ENCODE measurements at regions not wholly inside any gene's neighbourhood (a gene's known extent, or its start where the extent isn't known, plus 50 kb on each side); places are given as distances from the start of the nearest gene placed in this dataset.

- CTCF ChIA-PET, result no interaction called here
- H3K4me1 ChIP-seq (ENCODE audit: control insufficient read depth, insufficient read depth, low read length), result no peaks in the 10 kb centered on the region
- H3K27ac ChIP-seq (ENCODE audit: extremely low read depth, low read depth, low read length), result no peak overlapping the region
- no peaks in the 10 kb centered on the region for H3K36me3 ChIP-seq (ENCODE audit: control insufficient read depth in 2 of 2, insufficient read depth in 1 of 2, low read length in 2 of 2)
- TF ChIP-seq ZNF155 (tag by site-specific recombination; IDR thresholded peaks at IDR 0.05), result no peak
- no peak for TF ChIP-seq ZNF16 (tag by site-specific recombination; IDR thresholded peaks at IDR 0.05; ENCODE audit: low read depth)
- TF ChIP-seq TCF7L2 (IDR thresholded peaks at IDR 0.05; ENCODE audit: borderline replicate concordance, low read depth, low read length), result no peak
- no peak for TF ChIP-seq ZBTB49 (tag by site-specific recombination; IDR thresholded peaks at IDR 0.05; ENCODE audit: low read depth)
- TF ChIP-seq ZNF558 (tag by site-specific recombination; IDR thresholded peaks at IDR 0.05), result no peak
- no peak for TF ChIP-seq ZNF324 (tag by site-specific recombination; IDR thresholded peaks at IDR 0.05)
- TF ChIP-seq ZNF660 (tag by site-specific recombination; IDR thresholded peaks at IDR 0.05), result no peak
- no peak for TF ChIP-seq GLIS1 (tag by site-specific recombination; IDR thresholded peaks at IDR 0.05)
- TF ChIP-seq ZNF138 (tag by site-specific recombination; IDR thresholded peaks at IDR 0.05; ENCODE audit: borderline replicate concordance), result no peak
- TF ChIP-seq ZNF600 (tag by site-specific recombination; IDR thresholded peaks at IDR 0.05), result no peak
- TF ChIP-seq OVOL3 (tag by site-specific recombination; IDR thresholded peaks at IDR 0.05), result no peak
- no peak for TF ChIP-seq ZNF10 (tag by site-specific recombination; IDR thresholded peaks at IDR 0.05)
- no peak for TF ChIP-seq ZNF488 (tag by site-specific recombination; IDR thresholded peaks at IDR 0.05)
- TF ChIP-seq ZNF664 (tag by site-specific recombination; IDR thresholded peaks at IDR 0.05), result no peak
- no peak overlapping the region for H3K4me3 ChIP-seq (ENCODE audit: low read depth, low read length)
- POLR2A ChIA-PET, result no interaction called here
- no peaks in the 10 kb centered on the region for H3K9me3 ChIP-seq (ENCODE audit: control insufficient read depth, insufficient read depth, low read depth, low read length)
Measured at GRCh38 chr15:31160297-31160696, 58.8 kb upstream of the TRPM1 start.

- H3K4me1 ChIP-seq (ENCODE audit: control insufficient read depth, insufficient read depth, low read length), result no peaks in the 10 kb centered on the region
- H3K9me3 ChIP-seq (ENCODE audit: control insufficient read depth, insufficient read depth, low read depth, low read length), result no peaks in the 10 kb centered on the region
- TF ChIP-seq OVOL3 (tag by site-specific recombination; IDR thresholded peaks at IDR 0.05), result no peak
- TF ChIP-seq WT1 (tag by site-specific recombination; IDR thresholded peaks at IDR 0.05), result no peak
- no peak for TF ChIP-seq GLIS1 (tag by site-specific recombination; IDR thresholded peaks at IDR 0.05)
- TF ChIP-seq ZNF2 (tag by site-specific recombination; IDR thresholded peaks at IDR 0.05), result no peak
- no peak for TF ChIP-seq ZEB2 (tag by site-specific recombination; IDR thresholded peaks at IDR 0.05)
- no peak for TF ChIP-seq ZNF132 (tag by site-specific recombination; IDR thresholded peaks at IDR 0.05; ENCODE audit: borderline replicate concordance)
- TF ChIP-seq ZFHX2 (tag by site-specific recombination; conservative IDR thresholded peaks at IDR 0.05), result no peak
- no peak for TF ChIP-seq ZNF843 (tag by site-specific recombination; IDR thresholded peaks at IDR 0.05)
- no peak for TF ChIP-seq ZNF596 (tag by site-specific recombination; IDR thresholded peaks at IDR 0.05)
- TF ChIP-seq SP3 (tag by site-specific recombination; IDR thresholded peaks at IDR 0.05), result no peak
- TF ChIP-seq ZNF24 (tag by site-specific recombination; IDR thresholded peaks at IDR 0.05), result no peak
- TF ChIP-seq ZFP69B (tag by site-specific recombination; IDR thresholded peaks at IDR 0.05), result no peak
- TF ChIP-seq ZNF266 (tag by site-specific recombination; IDR thresholded peaks at IDR 0.05; ENCODE audit: low read depth), result no peak
- no peak for TF ChIP-seq SALL2 (tag by site-specific recombination; IDR thresholded peaks at IDR 0.05; ENCODE audit: borderline replicate concordance)
- TF ChIP-seq ZNF785 (tag by site-specific recombination; IDR thresholded peaks at IDR 0.05), result no peak
- no peak for TF ChIP-seq BCL11A (tag by site-specific recombination; IDR thresholded peaks at IDR 0.05; ENCODE audit: low read depth)
- ChIA-PET POLR2A (no interaction called here), CTCF (no interaction called here)
- no peak overlapping the region for H3K27ac ChIP-seq (ENCODE audit: extremely low read depth, low read depth, low read length)
- no peaks in the 10 kb centered on the region for H3K36me3 ChIP-seq (ENCODE audit: control insufficient read depth in 2 of 2, insufficient read depth in 1 of 2, low read length in 2 of 2)
- H3K4me3 ChIP-seq (ENCODE audit: low read depth, low read length), result no peak overlapping the region
Measured at GRCh38 chr15:31160740-31161495, 59.4 kb upstream of the TRPM1 start.
